ENCODE measurements at regions not wholly inside any gene's neighbourhood (a gene's known extent, or its start where the extent isn't known, plus 50 kb on each side); places are given as distances from the start of the nearest gene placed in this dataset.
"Not testable (repeated sequence)": the region's sequence is repeated elsewhere in the genome, so short reads cannot be mapped to it uniquely, and the experiment has no call there.

- ATAC-seq (no peak), DNase-seq (ENCODE audit: missing footprints) (no peak)
- intact Hi-C loops (cut with DNase I) = no loop called here
Observed at GRCh38 chr9:28999057-28999456, 1425.8 kb upstream of the C9orf72 start.

- ATAC-seq (no peak), DNase-seq (ENCODE audit: missing footprints) (no peak)
- intact Hi-C loops (cut with DNase I) = no loop called here
Observed at GRCh38 chr9:28999806-29000205, 1426.5 kb upstream of the C9orf72 start.

GRCh38 chr9:29001006-29001405, 1427.7 kb upstream of the C9orf72 start:
- DNase-seq (ENCODE audit: missing footprints) (no peak), ATAC-seq (no peak)
- intact Hi-C loops (cut with DNase I) = no loop called here

- ATAC-seq (no peak), DNase-seq (ENCODE audit: missing footprints) (no peak)
- intact Hi-C loops (cut with DNase I) = no loop called here
Observed at GRCh38 chr9:29004988-29005387, 1431.7 kb upstream of the C9orf72 start.

GRCh38 chr9:29006628-29007027, 1433.3 kb upstream of the C9orf72 start:
- ATAC-seq (no peak), DNase-seq (ENCODE audit: missing footprints) (no peak)
- intact Hi-C loops (cut with DNase I) = no loop called here

GRCh38 chr9:29012911-29013310, 1439.6 kb upstream of the C9orf72 start:
- intact Hi-C loops (cut with DNase I) = no loop called here
- ATAC-seq (no peak), DNase-seq (ENCODE audit: missing footprints) (no peak)

GRCh38 chr9:29021632-29022031, 1448.4 kb upstream of the C9orf72 start:
- DNase-seq (ENCODE audit: missing footprints) (no peak), ATAC-seq (no peak)
- intact Hi-C loops (cut with DNase I) = no loop called here

- DNase-seq (ENCODE audit: missing footprints) (no peak), ATAC-seq (no peak)
- intact Hi-C loops (cut with DNase I) = no loop called here
Observed at GRCh38 chr9:29038332-29038731, 1465.1 kb upstream of the C9orf72 start.

- DNase-seq (ENCODE audit: missing footprints) (no peak), ATAC-seq (no peak)
Observed at GRCh38 chr9:29039258-29039657, 1466.0 kb upstream of the C9orf72 start.

GRCh38 chr9:29043072-29043471, 1469.8 kb upstream of the C9orf72 start:
- no peak for ATAC-seq
- DNase-seq (ENCODE audit: missing footprints) = no peak
- intact Hi-C loops (cut with DNase I) = no loop called here

More at GRCh38 chr9:29039258-29039657, 1466.0 kb upstream of the C9orf72 start:
- intact Hi-C loops (cut with DNase I) = no loop called here

GRCh38 chr9:29044959-29045358, 1471.7 kb upstream of the C9orf72 start:
- intact Hi-C loops (cut with DNase I) = no loop called here
- ATAC-seq = no peak
- no peak for DNase-seq (ENCODE audit: missing footprints)

GRCh38 chr9:29060041-29060440, 1486.8 kb upstream of the C9orf72 start:
- no peak for ATAC-seq
- intact Hi-C loops (cut with DNase I) = no loop called here
- no peak for DNase-seq (ENCODE audit: missing footprints)

- no peak for DNase-seq (ENCODE audit: missing footprints)
- intact Hi-C loops (cut with DNase I) = no loop called here
- no peak for ATAC-seq
Observed at GRCh38 chr9:29062446-29062845, 1489.2 kb upstream of the C9orf72 start.

GRCh38 chr9:29063031-29063430, 1489.8 kb upstream of the C9orf72 start:
- no peak for DNase-seq (ENCODE audit: missing footprints)
- intact Hi-C loops (cut with DNase I) = no loop called here
- ATAC-seq = no peak

GRCh38 chr9:29066141-29066640, 1492.9 kb upstream of the C9orf72 start:
- ATAC-seq (no peak), DNase-seq (ENCODE audit: missing footprints) (no peak)
- intact Hi-C loops (cut with DNase I) = no loop called here

GRCh38 chr9:29068461-29068860, 1495.2 kb upstream of the C9orf72 start:
- ATAC-seq = no peak
- intact Hi-C loops (cut with DNase I) = no loop called here
- no peak for DNase-seq (ENCODE audit: missing footprints)

GRCh38 chr9:29069376-29069775, 1496.1 kb upstream of the C9orf72 start:
- no peak for DNase-seq (ENCODE audit: missing footprints)
- ATAC-seq = no peak
- intact Hi-C loops (cut with DNase I) = no loop called here

GRCh38 chr9:29078063-29078666, 1504.9 kb upstream of the C9orf72 start:
- intact Hi-C loops (cut with DNase I) = no loop called here
- ATAC-seq (no peak), DNase-seq (ENCODE audit: missing footprints) (no peak)

GRCh38 chr9:29100762-29101161, 1527.5 kb upstream of the C9orf72 start:
- ATAC-seq = no peak
- intact Hi-C loops (cut with DNase I) = no loop called here
- no peak for DNase-seq (ENCODE audit: missing footprints)

- DNase-seq (ENCODE audit: missing footprints); intact Hi-C loops (cut with DNase I); ATAC-seq: not testable (repeated sequence)
Observed at GRCh38 chr9:29104166-29104565, 1530.9 kb upstream of the C9orf72 start.

GRCh38 chr9:29118555-29118954, 1545.3 kb upstream of the C9orf72 start:
- ATAC-seq (no peak), DNase-seq (ENCODE audit: missing footprints) (no peak)
- intact Hi-C loops (cut with DNase I) = no loop called here

All from Right ventricle myocardium inferior (tissue), 1 donor.